ENCODE measurements at regions not wholly inside any gene's neighbourhood (a gene's known extent, or its start where the extent isn't known, plus 50 kb on each side); places are given as distances from the start of the nearest gene placed in this dataset.

- TF ChIP-seq CTCF (tag by site-specific recombination; IDR thresholded peaks at IDR 0.05) (no peak), ZNF350 (tag by site-specific recombination; IDR thresholded peaks at IDR 0.05) (no peak), ZNF174 (tag by site-specific recombination; IDR thresholded peaks at IDR 0.05) (no peak), MYNN (tag by site-specific recombination; IDR thresholded peaks at IDR 0.05; ENCODE audit: borderline replicate concordance) (no peak), ZNF398 (tag by site-specific recombination; IDR thresholded peaks at IDR 0.05) (no peak), ZNF274 (IDR thresholded peaks at IDR 0.05; ENCODE audit: low read length) (no peak), ZNF274 (tag by site-specific recombination; IDR thresholded peaks at IDR 0.05; ENCODE audit: borderline replicate concordance) (no peak), SETDB1 (IDR thresholded peaks at IDR 0.05; ENCODE audit: insufficient read length, low read length) (no peak), KLF8 (tag by site-specific recombination; IDR thresholded peaks at IDR 0.05) (no peak), YY1 (tag by site-specific recombination; IDR thresholded peaks at IDR 0.05) (no peak), ZBTB1 (tag by site-specific recombination; IDR thresholded peaks at IDR 0.05) (no peak), REPIN1 (tag by site-specific recombination; IDR thresholded peaks at IDR 0.05; ENCODE audit: low read depth) (no peak)
Observed at GRCh38 chr3:22366781-22367180, 615.8 kb upstream of the ZNF385D start.

Data from HEK293 (cell line).